ENCODE measurements at regions not wholly inside any gene's neighbourhood (a gene's known extent, or its start where the extent isn't known, plus 50 kb on each side); places are given as distances from the start of the nearest gene placed in this dataset.

- H3K36me3 ChIP-seq (ENCODE audit: control insufficient read depth, insufficient read depth, low read length), result no peaks in the 10 kb centered on the region
- no peak for TF ChIP-seq CTCF (IDR thresholded peaks at IDR 0.05; ENCODE audit: insufficient read depth, low read length, severe bottlenecking)
- FAIRE-seq (no peak), DNase-seq (ENCODE audit: low read depth) (no peak)
- H3K4me3 ChIP-seq (ENCODE audit: low read depth, low read length), result no peak overlapping the region
- no peaks in the 10 kb centered on the region for H3K27me3 ChIP-seq (ENCODE audit: control insufficient read depth, insufficient read depth, low read length)
Observed at GRCh38 chr3:145801696-145802095, 359.3 kb downstream of the PLOD2 start.

DNA sequence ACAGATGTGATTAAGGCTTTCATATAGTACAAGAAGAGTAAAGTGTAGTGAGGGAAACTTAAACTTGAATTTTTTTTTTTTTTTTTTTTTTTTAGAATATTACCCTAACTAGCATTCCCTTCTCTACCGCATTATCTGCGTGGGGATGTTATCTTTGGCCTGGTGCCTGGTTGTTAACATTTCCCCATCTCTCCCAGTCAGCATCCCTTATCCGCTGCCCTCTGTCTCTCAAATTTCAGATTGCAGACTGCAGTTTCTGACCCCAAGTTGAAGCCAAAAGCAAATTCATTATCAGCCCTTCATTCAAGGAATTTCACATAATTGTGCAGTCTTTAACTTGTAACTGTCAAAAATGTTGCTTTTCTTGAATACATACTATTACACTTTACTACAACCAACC, 353.0 kb downstream of the PLOD2 start:
- DNase-seq (ENCODE audit: low read depth) (no peak), FAIRE-seq (no peak)
- Histone ChIP-seq H3K27me3 (ENCODE audit: control insufficient read depth, insufficient read depth, low read length) (no peaks in the 10 kb centered on the region), H3K36me3 (ENCODE audit: control insufficient read depth, insufficient read depth, low read length) (no peaks in the 10 kb centered on the region), H3K4me3 (ENCODE audit: low read depth, low read length) (no peak overlapping the region)
- TF ChIP-seq CTCF (IDR thresholded peaks at IDR 0.05; ENCODE audit: insufficient read depth, low read length, severe bottlenecking), result no peak

GRCh38 chr3:145812391-145812790, 348.6 kb downstream of the PLOD2 start:
- TF ChIP-seq CTCF (IDR thresholded peaks at IDR 0.05; ENCODE audit: insufficient read depth, low read length, severe bottlenecking), result no peak
- Histone ChIP-seq H3K4me3 (ENCODE audit: low read depth, low read length) (no peak overlapping the region), H3K36me3 (ENCODE audit: control insufficient read depth, insufficient read depth, low read length) (no peaks in the 10 kb centered on the region), H3K27me3 (ENCODE audit: control insufficient read depth, insufficient read depth, low read length) (no peaks in the 10 kb centered on the region)
- no peak for FAIRE-seq
- no peak for DNase-seq (ENCODE audit: low read depth)

DNA sequence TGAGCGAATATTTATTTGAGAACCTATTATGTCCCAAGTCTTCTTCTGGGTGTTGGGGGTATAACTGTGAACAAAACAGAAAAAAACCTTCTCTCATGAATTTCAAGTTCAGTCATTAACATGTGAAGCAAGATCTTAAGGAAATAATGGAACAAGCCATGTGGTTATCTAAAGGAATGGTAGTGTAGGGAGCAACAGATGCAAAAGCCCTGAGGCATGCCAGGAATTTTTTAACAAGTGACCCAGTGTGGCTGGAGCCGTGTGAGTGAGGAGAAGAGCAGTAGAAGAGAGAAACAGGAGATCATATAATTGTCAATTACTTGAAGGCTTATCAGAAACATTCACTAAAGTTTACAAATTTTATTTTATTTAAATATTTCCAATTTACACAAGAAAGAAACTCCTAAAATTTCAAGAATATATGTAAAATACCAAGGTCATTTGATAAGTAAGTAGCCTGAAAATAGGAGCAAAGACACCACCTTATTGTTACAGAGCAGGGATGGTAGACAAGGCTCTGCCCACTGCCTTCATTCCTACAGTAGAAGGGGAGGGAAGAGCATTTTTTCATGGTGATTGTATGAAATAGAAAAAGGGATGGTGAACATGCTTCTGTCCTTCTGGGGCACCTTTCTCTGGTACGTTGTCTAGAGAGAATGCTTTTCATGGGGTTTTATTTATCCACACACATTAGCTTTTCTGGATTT, 345.1 kb downstream of the PLOD2 start:
- DNase-seq (ENCODE audit: low read depth) (no peak), FAIRE-seq (no peak)
- Histone ChIP-seq H3K36me3 (ENCODE audit: control insufficient read depth, insufficient read depth, low read length) (no peaks in the 10 kb centered on the region), H3K27me3 (ENCODE audit: control insufficient read depth, insufficient read depth, low read length) (no peaks in the 10 kb centered on the region), H3K4me3 (ENCODE audit: low read depth, low read length) (no peak overlapping the region)
- TF ChIP-seq CTCF (IDR thresholded peaks at IDR 0.05; ENCODE audit: insufficient read depth, low read length, severe bottlenecking), result no peak

- H3K36me3 ChIP-seq (ENCODE audit: control insufficient read depth, insufficient read depth, low read length), result no peaks in the 10 kb centered on the region
- FAIRE-seq (no peak), DNase-seq (ENCODE audit: low read depth) (no peak)
- TF ChIP-seq CTCF (IDR thresholded peaks at IDR 0.05; ENCODE audit: insufficient read depth, low read length, severe bottlenecking), result no peak
- no peaks in the 10 kb centered on the region for H3K27me3 ChIP-seq (ENCODE audit: control insufficient read depth, insufficient read depth, low read length)
- no peak overlapping the region for H3K4me3 ChIP-seq (ENCODE audit: low read depth, low read length)
Observed at GRCh38 chr3:145817870-145818483, 343.0 kb downstream of the PLOD2 start.

DNA sequence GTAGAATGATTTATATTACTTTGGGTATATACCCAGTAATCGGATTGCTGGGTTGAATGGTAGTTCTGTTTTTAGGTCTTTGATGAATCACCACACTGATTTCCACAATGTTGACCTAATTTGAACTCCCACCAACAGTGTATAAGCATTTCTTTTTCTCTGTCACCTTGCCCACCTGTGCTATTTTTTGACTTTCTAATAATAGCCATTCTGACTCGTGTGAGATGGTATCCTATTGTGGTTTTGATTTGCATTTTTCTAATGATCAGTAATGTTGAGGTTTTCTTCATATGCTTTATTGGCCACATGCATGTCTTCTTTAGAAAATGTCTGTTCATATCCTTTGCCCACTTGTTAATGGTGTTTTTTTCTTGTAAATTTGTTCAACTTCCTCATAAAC, 340.8 kb downstream of the PLOD2 start:
- Histone ChIP-seq H3K27me3 (ENCODE audit: control insufficient read depth, insufficient read depth, low read length) (no peaks in the 10 kb centered on the region), H3K36me3 (ENCODE audit: control insufficient read depth, insufficient read depth, low read length) (no peaks in the 10 kb centered on the region), H3K4me3 (ENCODE audit: low read depth, low read length) (no peak overlapping the region)
- TF ChIP-seq CTCF (IDR thresholded peaks at IDR 0.05; ENCODE audit: insufficient read depth, low read length, severe bottlenecking), result no peak
- DNase-seq (ENCODE audit: low read depth) (no peak), FAIRE-seq (no peak)
